ENCODE measurements at regions not wholly inside any gene's neighbourhood (a gene's known extent, or its start where the extent isn't known, plus 50 kb on each side); places are given as distances from the start of the nearest gene placed in this dataset.
A peak's percentile ranks its signal among the peaks of the same experiment; 100 is the strongest.

GRCh38 chr4:136742333-136742732 lies 790.0 kb downstream of the PCDH18 start:
- peak overlapping the region; percentile 89 for H3K27ac ChIP-seq (ENCODE audit: insufficient read depth, low read length)
- peak overlapping the region; percentile 97 for H2BK5ac ChIP-seq (ENCODE audit: low read depth, low read length, poor library complexity, severe bottlenecking)
- peaks cover 2% of the 10 kb centered on the region; the same call in 1 of the 2 replicates for H3K9me3 ChIP-seq (ENCODE audit: control insufficient read depth, insufficient read depth, low read length)
- H3K9ac ChIP-seq (ENCODE audit: low read depth, low read length), result peak overlapping the region; percentile 53; the same call in 1 of the 2 replicates
- peak overlapping the region; percentile 94 for H3K18ac ChIP-seq (ENCODE audit: low read depth, low read length)
- H3K36me3 ChIP-seq (ENCODE audit: control insufficient read depth, insufficient read depth, low read length), result no peaks in the 10 kb centered on the region
- H2AK9ac ChIP-seq (replicated peaks; ENCODE audit: low read depth, low read length, poor library complexity), result no peak overlapping the region
- H2BK120ac ChIP-seq (ENCODE audit: low read depth, low read length), result peak overlapping the region; percentile 96
- H3K4me2 ChIP-seq (ENCODE audit: low read depth, low read length), result peak overlapping the region; percentile 58; the same call in 1 of the 2 replicates
- H3K4me3 ChIP-seq (ENCODE audit: insufficient read depth, low read depth, low read length), result no peak overlapping the region
- H3K9me1 ChIP-seq (ENCODE audit: insufficient read depth, low read length), result no peaks in the 10 kb centered on the region
- no peak overlapping the region for H2AK5ac ChIP-seq (ENCODE audit: low read depth, low read length)
- peak overlapping the region; percentile 82 to 93 for H4K8ac ChIP-seq (ENCODE audit: low read depth in 2 of 2, low read length in 2 of 2)
- ChIA-PET CTCF (interaction anchor here (1.3 kb wide), 1 partner anchor 15 kb away, joined by 3 read pairs; no protein-coding TSS in a partner anchor), POLR2A (ENCODE audit: unreplicated experiment) (no interaction called here)
- H3K79me1 ChIP-seq (ENCODE audit: low read depth in 1 of 2, low read length in 2 of 2), result no peaks in the 10 kb centered on the region
- H3K27me3 ChIP-seq (ENCODE audit: control insufficient read depth, insufficient read depth, low read length), result no peaks in the 10 kb centered on the region
- DNase-seq (peak; percentile 75), ATAC-seq (ENCODE audit: low read depth) (peak; percentile 89)
- H2AFZ ChIP-seq (replicated peaks; ENCODE audit: low read length, poor library complexity), result no peak overlapping the region
- H2BK15ac ChIP-seq (ENCODE audit: low read depth, low read length), result peak overlapping the region; percentile 85
- in situ Hi-C loops (cut with MboI; ENCODE audit: low sequenced_read_pairs), result no loop called here
- H3K23ac ChIP-seq (ENCODE audit: low read depth, low read length), result peak overlapping the region; percentile 90; the same call in 1 of the 2 replicates
- TF ChIP-seq MAFK (IDR thresholded peaks at IDR 0.05; ENCODE audit: low read depth, low read length), result peak; percentile 78
- no peak for TF ChIP-seq SMC3 (IDR thresholded peaks at IDR 0.05; ENCODE audit: low read depth, low read length)
- TF ChIP-seq CHD1 (IDR thresholded peaks at IDR 0.05; ENCODE audit: low read depth, low read length), result no peak
- peak; percentile 88 for TF ChIP-seq NFE2L2 (IDR thresholded peaks at IDR 0.05; ENCODE audit: low read depth, low read length)
- TF ChIP-seq MAZ (IDR thresholded peaks at IDR 0.05; ENCODE audit: borderline replicate concordance, low read depth, low read length), result no peak
- no peak for TF ChIP-seq RFX5 (IDR thresholded peaks at IDR 0.05; ENCODE audit: low read depth, low read length)
- no peak for TF ChIP-seq RAD21 (IDR thresholded peaks at IDR 0.05; ENCODE audit: low read length)
- no peak for TF ChIP-seq BHLHE40 (IDR thresholded peaks at IDR 0.05; ENCODE audit: low read depth, low read length)
- TF ChIP-seq MXI1 (IDR thresholded peaks at IDR 0.05; ENCODE audit: borderline replicate concordance, low read depth, low read length), result no peak
- TF ChIP-seq CTCF (conservative IDR thresholded peaks at IDR 0.05; ENCODE audit: low read depth, low read length), result no peak
- TF ChIP-seq FOS (IDR thresholded peaks at IDR 0.05; ENCODE audit: low read depth, low read length), result no peak
- no CpG with 5 or more reads among the region's 3 CpGs for WGBS, 2 experiments (ENCODE audit: extremely low coverage in 2 of 2, insufficient read length in 1 of 2)
- no peaks in the 10 kb centered on the region for H4K20me1 ChIP-seq (ENCODE audit: insufficient read depth, low read length)
- intact Hi-C loops (cut with micrococcal nuclease), result no loop called here
- peak overlapping the region; percentile 91 for H2BK20ac ChIP-seq (ENCODE audit: low read depth, low read length)
- H3K14ac ChIP-seq (replicated peaks; ENCODE audit: low read depth, low read length), result peak overlapping the region; percentile 62
- dilution Hi-C loops (cut with HindIII; ENCODE audit: low sequenced_read_pairs, unreplicated experiment), result no loop called here
- H3K4me1 ChIP-seq (ENCODE audit: control insufficient read depth, insufficient read depth, low read length), result peaks cover 10% of the 10 kb centered on the region
- H3K56ac ChIP-seq (ENCODE audit: extremely low read depth, insufficient read depth, low read length), result peak overlapping the region; percentile 86
- BruUV-seq (replicated peaks), result no TSS peak
- peak overlapping the region; percentile 86 for H4K5ac ChIP-seq (ENCODE audit: low read depth, low read length)
- peak overlapping the region; percentile 96 for H4K91ac ChIP-seq (ENCODE audit: insufficient read depth, low read depth, low read length)
- peak overlapping the region; percentile 92; the same call in 1 of the 2 replicates for H3K4ac ChIP-seq (ENCODE audit: low read depth, low read length)

All from IMR-90 (cell line).